Colonic mucosa (tissue), 4 donors: ENCODE measurements at regions not wholly inside any gene's neighbourhood (a gene's known extent, or its start where the extent isn't known, plus 50 kb on each side); places are given as distances from the start of the nearest gene placed in this dataset.
"Not testable (repeated sequence)": the region's sequence is repeated elsewhere in the genome, so short reads cannot be mapped to it uniquely, and the experiment has no call there.

Experiments
- DNase-seq: peaks from one replicate; pipeline ENCODE4 v3.0.0-alpha.2; 2020
- H3K27ac ChIP-seq: fragments of 200-600 bp; one replicate; pipeline ENCODE4 v1.8.0; 2021
- H3K27me3 ChIP-seq: fragments of 200-600 bp; one replicate; pipeline ENCODE4 v1.8.0; 2021
- H3K36me3 ChIP-seq: fragments of 200-600 bp; one replicate; pipeline ENCODE4 v1.8.0; 2021
- H3K4me1 ChIP-seq: fragments of 200-600 bp; one replicate; pipeline ENCODE4 v1.8.0; 2021; ENCODE audit warnings: mild to moderate bottlenecking
- H3K4me3 ChIP-seq: fragments of 200-600 bp; one replicate; pipeline ENCODE4 v1.8.0; 2021
- H3K9ac ChIP-seq, 2 donors: one replicate each; pipeline ENCODE4 v1.7.0; 2013; ENCODE audit warnings: control low read depth in 2 of 2, low read depth in 2 of 2, low read length in 2 of 2
- H3K9me3 ChIP-seq: fragments of 200-600 bp; one replicate; pipeline ENCODE4 v1.8.0; 2021
- CTCF ChIP-seq: fragments of 200-600 bp; IDR thresholded peaks from one replicate; pipeline ENCODE4 v1.8.0; 2022; ENCODE audit warnings: antibody characterized with exemption, mild to moderate bottlenecking
- intact Hi-C: fragments of 100-400 bp; cut with DNase I; formaldehyde crosslinking; loops from one replicate; pipeline ENCODE4 v1.14.1; 2022
- donor health status: healthy.
- donor health status: DM: no; HTN: no; CAD: no.
- donor health status: DM: no; HTN: no; CAD: no.

GRCh38 chr11:126149759-126150625 lies 61.5 kb downstream of the RPUSD4 start:
- Histone ChIP-seq H3K4me3 (no peak overlapping the region), H3K27ac (no peak overlapping the region), H3K9ac (no peak overlapping the region), H3K9me3 (no peaks in the 10 kb centered on the region), H3K27me3 (no peaks in the 10 kb centered on the region), H3K36me3 (no peaks in the 10 kb centered on the region), H3K4me1 (no peaks in the 10 kb centered on the region)
- no peak for TF ChIP-seq CTCF
- intact Hi-C loops = no loop called here
- no peak for DNase-seq

GRCh38 chr11:126148317-126148716 lies 63.1 kb downstream of the RPUSD4 start:
- intact Hi-C loops = no loop called here
- Histone ChIP-seq H3K9ac (no peak overlapping the region), H3K36me3 (no peaks in the 10 kb centered on the region), H3K4me1 (no peaks in the 10 kb centered on the region), H3K27me3 (no peaks in the 10 kb centered on the region), H3K27ac (no peak overlapping the region), H3K4me3 (no peak overlapping the region), H3K9me3 (no peaks in the 10 kb centered on the region)
- TF ChIP-seq CTCF = no peak
- no peak for DNase-seq

- DNase-seq = no peak
- Histone ChIP-seq H3K4me1 (no peaks in the 10 kb centered on the region), H3K9ac (no peak overlapping the region), H3K27me3 (no peaks in the 10 kb centered on the region), H3K27ac (no peak overlapping the region), H3K9me3 (no peaks in the 10 kb centered on the region), H3K4me3 (no peak overlapping the region), H3K36me3 (no peaks in the 10 kb centered on the region)
- TF ChIP-seq CTCF = no peak
- intact Hi-C loops = no loop called here
Observed at GRCh38 chr11:126147208-126148111, 64.0 kb downstream of the RPUSD4 start.

- intact Hi-C loops = no loop called here
- Histone ChIP-seq H3K9ac (no peak overlapping the region), H3K9me3 (no peaks in the 10 kb centered on the region), H3K4me3 (no peak overlapping the region), H3K27ac (no peak overlapping the region), H3K36me3 (no peaks in the 10 kb centered on the region), H3K4me1 (no peaks in the 10 kb centered on the region), H3K27me3 (no peaks in the 10 kb centered on the region)
- TF ChIP-seq CTCF = no peak
- DNase-seq = no peak
Observed at GRCh38 chr11:126146454-126147192, 64.8 kb downstream of the RPUSD4 start.

- Histone ChIP-seq H3K27ac (no peak overlapping the region), H3K9me3 (no peaks in the 10 kb centered on the region), H3K27me3 (no peaks in the 10 kb centered on the region), H3K36me3 (no peaks in the 10 kb centered on the region), H3K9ac (no peak overlapping the region), H3K4me1 (no peaks in the 10 kb centered on the region), H3K4me3 (no peak overlapping the region)
- no peak for DNase-seq
- intact Hi-C loops = no loop called here
- TF ChIP-seq CTCF = no peak
Observed at GRCh38 chr11:126145954-126146353, 65.5 kb downstream of the RPUSD4 start.

GRCh38 chr11:126143491-126143890 lies 68.0 kb downstream of the RPUSD4 start:
- H3K9me3 ChIP-seq, H3K4me1 ChIP-seq, H3K9ac ChIP-seq, intact Hi-C loops, H3K36me3 ChIP-seq, H3K27me3 ChIP-seq, H3K27ac ChIP-seq, H3K4me3 ChIP-seq, DNase-seq: not testable (repeated sequence)
